Kidney glomerular epithelial cell (primary cell): ENCODE measurements at regions not wholly inside any gene's neighbourhood (a gene's known extent, or its start where the extent isn't known, plus 50 kb on each side); places are given as distances from the start of the nearest gene placed in this dataset.

Experiments used
- DNase-seq: peaks from one replicate; lab custom pipeline; 2025; lab: John Stamatoyannopoulos, UW

DNA sequence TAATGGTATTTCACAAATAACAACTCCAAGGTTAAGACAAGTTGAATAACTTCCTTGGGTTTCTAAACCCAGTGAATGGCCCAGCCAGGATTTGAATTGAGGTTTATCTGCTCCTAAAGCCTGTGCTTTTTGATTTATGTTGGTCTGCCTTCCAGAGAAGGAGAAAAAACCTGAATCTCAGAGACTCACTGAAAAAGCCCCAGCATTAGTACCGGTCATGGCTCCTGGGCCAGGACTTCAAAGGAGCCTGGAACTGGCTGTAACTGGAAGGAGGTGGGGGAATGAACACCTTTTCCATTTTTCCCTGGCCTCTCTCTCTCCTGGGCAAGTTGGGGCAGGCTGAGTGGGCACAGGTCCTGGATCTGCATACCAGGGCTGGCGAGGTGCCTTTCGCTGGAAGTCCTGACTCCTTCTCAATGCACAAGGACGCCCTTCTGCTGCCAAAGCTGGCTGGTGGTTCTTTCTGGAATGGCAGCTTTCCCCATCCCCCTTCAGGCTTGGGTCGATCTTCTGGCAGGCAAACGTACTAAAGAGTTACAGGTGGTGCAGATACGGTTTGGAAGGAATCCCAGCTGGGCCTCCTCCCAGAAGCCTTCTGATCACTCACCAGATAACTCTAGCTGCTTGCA lies 268.2 kb downstream of the PTEN start:
- no peak for DNase-seq

DNA sequence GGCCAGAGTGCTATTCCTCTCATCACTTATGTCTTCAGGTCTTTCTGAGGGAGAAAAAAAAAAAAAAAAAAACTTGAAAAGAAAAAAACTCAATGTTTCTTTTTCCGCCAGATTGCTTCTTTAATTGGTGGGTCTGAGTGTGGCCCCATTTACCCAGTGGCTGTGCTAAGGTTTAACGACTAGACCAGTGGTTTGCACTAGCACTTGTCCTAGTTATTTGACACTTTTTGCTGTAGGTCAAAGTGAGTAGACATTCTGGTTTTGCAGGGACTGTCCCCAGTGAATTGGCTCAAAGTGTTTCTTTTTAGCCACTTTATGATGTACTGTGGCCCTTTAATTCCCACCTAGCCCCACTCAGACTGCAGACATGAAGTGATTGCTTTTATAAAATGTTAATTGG lies 273.3 kb downstream of the PTEN start:
- no peak for DNase-seq

DNA sequence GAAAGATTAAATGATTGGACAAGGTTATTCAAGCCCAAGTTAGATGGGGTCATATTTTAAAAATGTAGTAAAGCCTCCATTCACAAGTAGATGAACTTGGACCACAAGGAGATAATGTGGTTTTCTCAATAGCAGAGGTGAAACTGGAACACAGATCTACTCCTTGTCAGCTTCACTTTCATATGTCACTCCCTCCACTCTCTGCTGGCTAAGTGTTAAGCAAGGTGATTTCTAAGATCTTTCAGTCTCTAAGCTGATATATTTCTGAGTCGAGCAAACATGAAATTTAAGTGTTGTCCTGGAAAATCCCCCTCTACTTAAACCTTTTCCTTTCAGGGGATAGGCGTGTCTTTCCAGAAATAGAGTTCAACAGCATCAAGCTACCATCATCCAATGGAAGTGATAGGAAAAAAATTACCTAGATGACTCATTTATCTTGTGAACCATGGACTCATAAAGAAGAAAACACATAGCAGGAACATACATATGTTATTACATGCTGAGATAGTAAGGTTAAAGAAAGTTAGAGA lies 275.0 kb downstream of the PTEN start:
- DNase-seq, result no peak

DNA sequence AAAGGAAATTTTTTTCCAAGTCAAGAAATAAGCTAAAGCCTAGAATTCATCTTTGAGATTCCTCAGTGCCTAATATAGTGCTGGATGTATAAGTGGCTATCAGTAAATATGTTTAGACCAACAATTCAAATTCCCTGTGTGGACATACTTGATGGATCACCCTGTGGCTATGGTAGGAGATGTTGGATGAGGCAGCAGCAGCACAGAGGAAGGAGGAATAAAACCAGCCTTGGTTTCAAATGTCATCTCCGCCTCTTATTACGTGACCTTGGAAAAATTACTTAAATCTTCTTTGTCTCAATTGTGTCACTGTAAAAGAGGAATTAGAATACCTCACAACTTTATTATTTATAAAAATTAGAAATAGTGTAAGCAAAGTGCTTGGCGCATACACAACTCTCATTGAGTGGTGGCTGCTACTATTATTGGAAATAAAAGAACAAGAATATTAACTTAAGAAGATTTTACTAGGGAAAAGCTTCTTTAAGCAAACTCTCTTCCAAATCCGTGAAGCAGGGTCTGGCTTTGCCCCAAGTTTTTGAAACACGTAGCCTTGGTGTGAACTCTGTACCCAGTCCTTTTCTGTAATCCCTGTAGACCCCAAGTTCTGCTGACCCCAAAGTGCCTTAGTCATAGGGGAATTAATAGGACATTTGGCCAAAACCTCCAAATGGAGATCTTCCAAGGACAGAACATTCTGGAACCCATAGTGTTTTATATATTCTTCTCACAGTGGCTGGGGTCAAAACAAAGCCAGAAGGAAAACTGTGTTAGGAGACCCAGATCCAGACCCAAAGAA lies 283.8 kb downstream of the PTEN start:
- no peak for DNase-seq

DNA sequence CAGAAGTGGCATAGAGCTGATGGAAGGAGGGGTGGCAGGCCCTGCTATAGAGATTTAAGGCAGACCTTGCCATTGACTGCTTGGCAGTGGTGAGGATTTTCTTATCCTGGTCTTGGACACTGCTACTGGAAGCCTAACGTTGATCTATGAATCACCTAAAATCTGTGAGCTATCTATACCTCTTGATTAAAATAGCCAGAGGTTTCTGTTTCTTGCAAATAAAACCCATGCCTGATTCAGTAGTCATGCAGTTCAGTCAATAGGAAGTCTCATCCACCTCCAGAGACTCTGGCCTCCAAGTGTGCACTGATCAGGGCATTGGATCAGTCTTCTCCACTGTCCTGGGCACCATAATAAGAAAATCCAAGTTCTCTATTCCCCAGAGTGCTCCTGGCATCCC lies 286.5 kb downstream of the PTEN start:
- DNase-seq, result no peak

DNA sequence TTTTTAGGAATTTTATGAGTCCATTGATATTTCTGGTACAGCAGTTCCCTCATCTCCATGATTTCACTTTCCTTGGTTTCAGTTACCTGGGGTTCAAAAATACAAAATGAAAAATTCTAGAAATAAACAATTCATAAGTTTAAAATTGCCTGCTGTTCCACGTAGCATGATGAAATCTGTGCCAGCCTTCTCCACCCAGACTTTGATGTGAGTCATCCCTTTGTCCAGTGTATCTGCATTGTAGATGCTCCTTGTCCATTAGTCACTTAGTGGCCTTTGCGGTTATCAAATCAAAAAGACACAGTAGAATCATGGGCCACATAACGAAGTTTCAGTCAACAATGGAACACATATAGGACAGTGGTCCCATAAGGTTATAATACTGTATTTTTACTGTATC lies 286.9 kb downstream of the PTEN start:
- no peak for DNase-seq

DNA sequence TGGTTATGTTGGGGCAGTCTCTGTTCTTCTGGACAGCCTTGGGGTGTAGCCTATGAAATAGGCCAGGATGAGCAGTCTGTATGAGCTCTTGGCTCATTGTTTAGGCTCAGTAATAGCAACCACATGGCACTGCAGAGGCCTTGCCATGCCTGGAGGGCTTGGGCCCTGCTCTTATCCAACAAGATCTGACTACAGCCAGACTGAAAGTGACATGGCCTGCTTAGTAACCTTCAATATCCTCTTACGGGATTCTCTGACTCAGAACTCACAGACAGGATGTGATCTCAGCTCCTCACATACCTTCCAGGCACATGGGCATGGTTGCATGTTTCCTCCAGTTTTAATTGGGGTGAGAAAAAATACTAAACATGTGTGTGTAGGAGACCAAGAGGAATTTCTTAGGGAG lies 289.3 kb downstream of the PTEN start:
- DNase-seq, result peak; percentile 84

DNA sequence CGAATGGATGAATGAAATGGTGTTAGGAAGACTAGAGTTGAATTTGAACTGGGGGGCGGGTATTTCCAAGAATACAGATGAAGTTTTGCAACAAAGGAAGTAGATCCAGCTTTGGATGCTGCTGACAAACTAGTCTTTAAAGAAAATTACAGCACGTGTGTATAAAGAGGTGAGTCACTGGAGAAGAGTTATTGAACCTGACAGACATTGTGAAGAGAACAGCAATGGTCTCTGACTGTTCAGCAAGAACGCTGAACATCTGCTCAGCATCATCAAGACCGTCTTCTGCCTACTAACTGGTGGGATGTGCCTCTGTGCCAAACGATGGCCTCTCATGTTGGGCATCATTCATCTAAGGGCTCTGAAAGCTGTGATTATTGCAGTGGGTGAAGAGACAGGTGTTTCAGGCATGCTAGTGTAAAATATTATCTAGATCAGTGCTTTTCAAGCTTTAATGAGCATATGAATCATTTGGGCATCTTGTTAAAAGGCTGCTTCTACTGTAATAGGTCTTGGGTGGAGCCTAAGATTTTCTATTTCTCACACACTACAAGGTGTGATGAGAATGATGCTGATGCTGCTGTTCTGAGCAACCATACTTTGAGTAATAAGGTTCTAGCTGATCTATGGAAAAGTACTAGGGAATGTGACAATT lies 291.3 kb downstream of the PTEN start:
- no peak for DNase-seq

DNA sequence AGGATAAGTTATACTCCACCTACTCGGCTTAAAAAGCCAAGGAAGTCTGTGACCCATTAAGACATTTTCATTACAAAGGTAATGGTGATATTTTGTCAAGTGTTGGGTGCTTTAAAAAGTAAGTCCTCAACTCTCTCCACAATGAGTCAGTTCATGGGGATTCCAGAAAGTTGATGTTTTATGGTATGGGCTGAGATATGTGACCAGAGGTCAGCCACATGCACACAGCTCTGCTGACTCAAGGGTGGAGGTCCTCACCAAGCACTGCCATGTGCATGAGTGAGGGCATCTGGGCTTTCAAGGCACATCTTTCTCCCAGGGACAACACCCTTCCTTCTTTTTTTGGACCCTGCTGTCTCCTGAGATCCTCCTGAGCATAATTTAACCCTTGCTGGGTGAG lies 292.9 kb downstream of the PTEN start:
- DNase-seq, result no peak

DNA sequence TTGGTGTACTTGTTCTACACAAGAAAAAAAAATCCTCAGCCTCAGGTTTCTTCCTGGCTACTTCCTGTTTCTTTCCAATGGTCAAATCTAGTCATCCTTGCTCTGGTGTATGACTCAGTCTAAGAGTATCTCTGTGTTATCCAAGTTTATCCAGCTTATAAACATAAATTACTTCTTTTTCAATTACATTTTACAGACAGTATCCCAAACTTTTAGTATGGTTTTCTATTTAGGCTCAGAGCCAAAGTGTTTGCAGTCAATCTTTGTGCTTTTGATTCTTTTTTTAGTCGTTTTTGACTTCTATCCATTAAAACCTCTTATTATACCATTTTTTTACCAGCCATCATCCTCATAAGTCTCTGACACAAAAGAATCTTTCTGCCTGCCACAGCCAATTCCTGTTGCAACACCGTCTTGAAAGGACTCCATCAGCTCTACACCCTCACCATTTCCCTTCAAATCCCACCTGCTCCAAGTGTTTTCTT lies 294.6 kb downstream of the PTEN start:
- peak; percentile 83 for DNase-seq

DNA sequence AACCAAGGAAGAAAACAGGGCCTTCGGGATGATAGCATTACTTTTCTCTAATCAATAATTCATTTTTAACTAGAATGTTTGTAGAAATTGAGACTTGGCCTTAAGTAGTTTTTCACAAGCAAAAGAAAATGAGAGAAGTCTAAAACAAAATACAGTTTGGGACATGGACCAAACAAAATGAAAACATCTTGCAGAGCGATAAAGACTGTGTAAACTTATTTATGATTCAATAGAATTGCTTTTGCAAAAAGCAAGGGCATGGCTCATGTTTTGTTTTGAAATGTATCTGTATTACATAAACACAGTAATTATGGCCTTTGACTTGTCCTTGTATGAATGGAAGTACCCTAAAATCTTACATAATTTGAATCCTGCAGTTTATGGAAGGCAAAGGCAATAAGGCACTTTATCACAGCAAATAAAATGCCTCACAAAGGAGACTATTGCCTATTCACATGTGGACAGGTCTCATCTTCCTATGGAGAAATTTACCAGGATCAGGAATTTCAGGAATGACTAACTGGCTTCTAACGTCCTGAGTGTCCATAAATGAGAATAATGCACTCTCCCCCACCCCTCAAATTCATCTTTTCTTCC lies 295.2 kb downstream of the PTEN start:
- DNase-seq, result no peak

DNA sequence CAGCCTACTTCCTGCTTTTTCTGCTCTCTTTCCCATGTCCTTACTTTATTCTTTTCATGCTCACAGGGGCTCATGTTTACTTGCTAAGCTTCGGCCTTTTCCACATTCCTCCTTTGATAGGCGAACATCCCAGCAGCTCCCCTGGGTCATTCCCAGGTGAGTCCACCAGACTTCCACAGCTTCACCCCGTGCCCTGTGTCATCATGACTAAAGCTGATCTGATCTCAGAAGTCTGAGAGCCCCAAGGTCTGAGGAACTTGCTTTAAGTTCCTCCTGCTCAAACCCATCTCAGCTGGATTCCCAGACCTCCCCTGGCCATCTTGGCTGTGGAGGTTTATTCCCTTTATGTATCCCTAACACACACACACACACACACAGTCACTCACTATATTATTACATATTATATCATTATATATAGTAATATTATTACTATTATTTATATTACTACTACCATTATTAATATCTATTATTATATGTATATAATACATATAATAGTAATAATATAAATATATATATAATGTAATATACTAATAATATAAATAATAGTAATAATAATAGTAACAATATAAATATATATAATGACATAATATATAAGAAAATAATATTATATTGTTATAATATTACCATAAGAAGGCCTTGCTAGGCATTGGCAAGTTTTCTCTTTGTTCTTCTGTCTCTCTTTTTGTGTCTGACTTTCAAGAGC lies 295.9 kb downstream of the PTEN start:
- no peak for DNase-seq

DNA sequence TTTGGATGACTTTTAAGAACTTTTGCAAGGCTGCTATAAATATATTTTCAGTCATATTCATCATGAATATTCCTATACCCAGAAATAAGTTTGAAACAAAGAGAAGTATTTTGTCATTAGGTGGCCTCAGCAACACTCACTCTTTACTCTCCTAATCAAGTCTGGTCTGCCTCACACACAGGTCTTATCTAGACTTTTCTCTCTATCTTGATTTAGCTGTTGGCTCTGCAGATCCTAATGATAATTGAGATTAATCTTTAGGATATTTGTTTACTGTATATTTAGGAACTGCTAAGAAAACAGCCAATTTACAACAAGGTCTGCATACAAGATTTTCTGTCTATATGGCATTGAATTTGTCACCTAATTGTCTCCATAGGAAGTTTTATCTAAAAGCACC lies 297.6 kb downstream of the PTEN start:
- DNase-seq, result no peak

DNA sequence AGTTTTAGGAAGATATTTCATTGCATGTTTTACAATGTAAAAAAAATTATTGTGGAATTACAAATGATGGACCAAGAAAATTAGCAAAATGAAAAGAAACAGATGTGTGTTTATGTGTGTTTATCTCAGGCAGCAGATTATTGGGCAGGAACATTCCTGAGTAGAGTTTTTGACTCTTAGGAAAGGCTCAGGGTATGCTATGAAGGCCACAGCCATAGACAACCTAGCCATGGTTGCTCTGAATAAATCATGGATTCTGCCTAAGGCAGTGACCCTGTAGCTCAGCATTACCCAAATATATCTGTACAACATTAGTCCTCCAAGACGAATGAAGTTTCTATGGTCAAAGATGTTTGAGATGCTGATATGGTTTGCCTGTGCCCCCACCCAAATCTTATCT lies 298.3 kb downstream of the PTEN start:
- no peak for DNase-seq

DNA sequence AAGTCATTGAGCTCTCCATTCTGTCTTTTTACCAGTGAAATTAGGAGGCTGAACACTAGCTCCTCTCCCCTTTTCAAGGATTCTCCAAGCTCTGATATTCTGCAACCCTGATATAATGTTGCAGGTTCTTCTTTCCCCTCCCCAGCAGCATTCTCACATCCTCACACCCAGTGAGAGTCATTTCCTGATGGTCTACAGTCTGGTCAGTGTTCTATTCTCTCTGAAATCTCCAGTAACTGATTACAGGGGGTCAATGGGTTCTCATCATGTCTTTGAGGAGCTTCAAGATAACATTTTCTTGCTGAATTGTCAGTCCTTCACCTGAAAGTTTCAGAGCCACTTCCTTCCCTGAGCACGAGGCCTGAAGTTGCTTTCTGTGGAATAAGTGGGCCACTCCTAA lies 299.4 kb downstream of the PTEN start:
- no peak for DNase-seq

DNA sequence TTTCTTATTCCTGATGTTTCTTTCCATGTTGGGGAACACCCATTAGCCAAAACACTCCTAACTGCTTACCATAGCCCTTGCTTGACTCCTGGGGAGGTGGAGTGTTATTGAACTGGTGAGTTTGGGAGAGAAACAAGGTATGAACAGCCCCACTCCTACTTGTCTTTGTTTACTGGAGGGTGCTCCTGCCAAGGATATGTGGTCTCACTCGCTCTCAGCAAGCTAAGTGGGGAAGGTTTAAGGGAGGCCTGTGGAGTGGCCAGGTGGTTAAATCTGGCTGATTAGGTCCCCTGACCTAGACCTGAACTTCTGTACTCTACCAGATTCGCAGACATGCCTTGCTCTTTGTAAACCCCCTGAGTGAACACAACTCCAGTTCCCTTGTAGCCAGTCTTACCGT lies 300.1 kb downstream of the PTEN start:
- no peak for DNase-seq

DNA sequence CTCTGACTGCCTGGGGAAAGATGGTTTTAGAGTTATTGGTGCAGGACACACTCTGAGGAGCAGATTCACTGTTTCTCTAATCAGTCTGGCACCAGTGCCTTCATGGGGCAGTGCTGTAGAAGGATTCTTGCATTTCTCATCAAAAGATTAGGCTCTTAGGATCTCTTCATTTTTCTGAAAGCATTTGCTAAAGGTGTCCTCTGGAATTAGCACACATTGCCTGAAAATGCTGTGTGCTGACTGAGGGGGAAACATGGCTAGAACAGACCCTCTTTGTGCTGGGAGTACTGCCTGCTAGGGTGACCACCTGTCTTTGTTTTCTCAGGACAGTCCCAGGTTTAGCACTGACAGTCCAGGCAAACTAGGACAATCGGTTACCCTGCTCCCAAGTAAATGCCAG lies 301.0 kb downstream of the PTEN start:
- DNase-seq, result no peak

DNA sequence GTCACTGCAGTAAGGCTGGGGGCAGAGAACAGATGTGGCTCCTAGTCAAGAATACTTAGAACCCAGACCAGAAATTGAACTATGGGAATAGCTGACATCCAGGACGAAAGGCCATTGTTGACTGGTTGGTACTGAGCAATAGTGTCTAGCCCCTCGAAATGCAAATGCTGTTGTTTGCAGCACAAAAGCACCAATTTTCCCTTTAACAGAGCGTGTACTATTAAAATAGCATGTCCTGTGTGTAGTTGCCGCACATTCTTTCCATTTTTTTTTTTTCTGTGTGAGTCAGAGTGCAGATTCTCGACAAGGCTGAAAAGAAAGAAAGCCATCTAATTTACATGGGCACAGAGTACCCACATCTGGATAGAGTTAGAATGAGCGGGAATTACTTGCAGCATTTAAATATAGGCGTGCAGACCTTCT lies 302.4 kb downstream of the PTEN start:
- no peak for DNase-seq

DNA sequence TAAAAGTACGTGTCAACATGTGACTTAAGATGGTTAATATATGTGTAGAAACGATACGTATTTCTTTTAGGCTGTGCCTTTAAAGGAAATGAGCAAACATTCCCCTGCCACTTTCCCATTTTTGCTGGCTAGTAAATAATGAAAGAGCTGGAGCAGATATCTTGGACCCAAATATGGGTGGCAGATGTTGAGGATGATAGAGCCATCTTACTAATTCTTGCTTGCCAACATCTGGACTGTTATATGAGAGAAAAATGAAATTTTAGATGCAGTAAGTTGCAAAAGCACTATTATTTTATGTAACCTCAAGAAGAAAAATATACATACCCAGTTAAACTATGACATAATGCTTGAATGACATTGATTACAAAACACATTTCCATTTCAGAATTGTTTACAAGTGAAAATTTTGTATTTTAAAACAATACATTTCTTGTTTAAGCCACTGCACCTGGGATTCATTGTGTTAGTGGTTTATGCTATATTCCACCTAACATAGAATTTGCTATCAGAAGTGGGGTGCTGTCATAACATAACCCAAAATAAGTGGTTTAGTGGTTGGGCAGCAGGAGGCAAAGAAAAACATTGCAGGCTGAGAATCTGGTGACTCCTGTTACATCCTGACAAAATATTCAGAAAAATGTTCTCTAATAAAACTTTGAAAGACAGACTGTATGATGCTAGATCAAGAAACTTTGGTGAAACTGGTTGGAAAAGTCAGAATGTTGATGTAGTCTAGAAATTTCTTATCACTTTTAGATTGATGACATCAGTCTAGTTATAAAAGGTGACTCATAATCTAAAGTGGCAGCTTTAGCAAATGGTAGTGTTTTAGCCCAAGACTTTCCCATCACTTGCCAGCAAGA lies 305.0 kb downstream of the PTEN start:
- DNase-seq, result no peak

DNA sequence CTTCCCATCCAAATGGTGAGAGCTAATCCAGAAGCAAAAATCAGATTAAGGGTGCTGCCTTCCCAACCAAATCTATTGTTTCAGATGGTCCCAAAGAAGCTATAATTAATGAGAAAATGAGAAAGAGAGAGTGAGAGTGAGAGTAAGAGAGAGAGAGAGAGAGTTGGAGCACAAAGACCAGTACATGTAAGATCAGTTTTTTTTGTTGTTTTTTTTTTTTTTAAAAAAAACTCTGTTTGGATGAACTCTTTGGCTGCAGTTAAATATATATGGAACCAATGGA lies 305.6 kb downstream of the PTEN start:
- no peak for DNase-seq

DNA sequence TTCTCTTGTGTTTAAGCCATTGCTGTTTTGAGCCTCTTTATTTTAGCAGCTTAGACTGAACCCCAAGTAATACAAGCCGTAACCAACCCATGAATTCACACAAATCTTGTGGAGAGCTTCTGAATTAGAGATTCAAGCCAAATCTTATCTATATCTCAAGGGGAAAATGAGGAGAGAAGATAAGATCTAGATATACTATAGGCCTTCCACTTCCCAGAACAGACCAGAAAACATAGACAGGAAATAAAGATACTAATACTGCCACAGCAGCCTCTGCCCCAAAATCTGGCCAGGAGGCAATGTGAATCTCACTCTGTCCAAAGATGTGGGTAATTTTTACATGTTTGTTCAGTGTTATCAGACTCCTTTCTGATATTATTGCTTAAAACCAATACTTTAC lies 307.2 kb downstream of the PTEN start:
- no peak for DNase-seq
